ENCODE measurements at regions not wholly inside any gene's neighbourhood (a gene's known extent, or its start where the extent isn't known, plus 50 kb on each side); places are given as distances from the start of the nearest gene placed in this dataset.

- Mint-ChIP-seq H3K4me3 (no peak overlapping the region), H3K4me1 (no peaks in the 10 kb centered on the region), H3K27me3 (no peaks in the 10 kb centered on the region), H3K27ac (no peak overlapping the region), H3K36me3 (no peaks in the 10 kb centered on the region), H3K9me3 (no peaks in the 10 kb centered on the region)
Measured at GRCh38 chr3:117463276-117464115, 753.9 kb downstream of the TUSC7 start.

- Mint-ChIP-seq H3K4me3 (no peak overlapping the region), H3K9me3 (no peaks in the 10 kb centered on the region), H3K27ac (no peak overlapping the region), H3K4me1 (no peaks in the 10 kb centered on the region), H3K27me3 (no peaks in the 10 kb centered on the region), H3K36me3 (no peaks in the 10 kb centered on the region)
Measured at GRCh38 chr3:117471831-117472230, 762.3 kb downstream of the TUSC7 start.

GRCh38 chr3:117473981-117474538 lies 764.5 kb downstream of the TUSC7 start:
- no peaks in the 10 kb centered on the region for H3K27me3 Mint-ChIP-seq
- no peak overlapping the region for H3K27ac Mint-ChIP-seq
- H3K9me3 Mint-ChIP-seq = no peaks in the 10 kb centered on the region
- no peaks in the 10 kb centered on the region for H3K4me1 Mint-ChIP-seq
- H3K4me3 Mint-ChIP-seq = no peak overlapping the region
- no peaks in the 10 kb centered on the region for H3K36me3 Mint-ChIP-seq

GRCh38 chr3:117476572-117476971 lies 767.0 kb downstream of the TUSC7 start:
- Mint-ChIP-seq H3K27ac (no peak overlapping the region), H3K9me3 (no peaks in the 10 kb centered on the region), H3K27me3 (no peaks in the 10 kb centered on the region), H3K36me3 (no peaks in the 10 kb centered on the region), H3K4me1 (no peaks in the 10 kb centered on the region), H3K4me3 (no peak overlapping the region)

- Mint-ChIP-seq H3K27ac (no peak overlapping the region), H3K9me3 (no peaks in the 10 kb centered on the region), H3K36me3 (no peaks in the 10 kb centered on the region), H3K4me1 (no peaks in the 10 kb centered on the region), H3K4me3 (no peak overlapping the region), H3K27me3 (no peaks in the 10 kb centered on the region)
Measured at GRCh38 chr3:117477214-117477755, 767.7 kb downstream of the TUSC7 start.

- Mint-ChIP-seq H3K4me1 (no peaks in the 10 kb centered on the region), H3K27ac (no peak overlapping the region), H3K9me3 (no peaks in the 10 kb centered on the region), H3K27me3 (no peaks in the 10 kb centered on the region), H3K36me3 (no peaks in the 10 kb centered on the region), H3K4me3 (no peak overlapping the region)
Measured at GRCh38 chr3:117479095-117479494, 769.5 kb downstream of the TUSC7 start.

GRCh38 chr3:117480525-117480924 lies 770.9 kb downstream of the TUSC7 start:
- no peaks in the 10 kb centered on the region for H3K9me3 Mint-ChIP-seq
- H3K27ac Mint-ChIP-seq = no peak overlapping the region
- H3K27me3 Mint-ChIP-seq = no peaks in the 10 kb centered on the region
- no peaks in the 10 kb centered on the region for H3K36me3 Mint-ChIP-seq
- no peaks in the 10 kb centered on the region for H3K4me1 Mint-ChIP-seq
- no peak overlapping the region for H3K4me3 Mint-ChIP-seq

DNA sequence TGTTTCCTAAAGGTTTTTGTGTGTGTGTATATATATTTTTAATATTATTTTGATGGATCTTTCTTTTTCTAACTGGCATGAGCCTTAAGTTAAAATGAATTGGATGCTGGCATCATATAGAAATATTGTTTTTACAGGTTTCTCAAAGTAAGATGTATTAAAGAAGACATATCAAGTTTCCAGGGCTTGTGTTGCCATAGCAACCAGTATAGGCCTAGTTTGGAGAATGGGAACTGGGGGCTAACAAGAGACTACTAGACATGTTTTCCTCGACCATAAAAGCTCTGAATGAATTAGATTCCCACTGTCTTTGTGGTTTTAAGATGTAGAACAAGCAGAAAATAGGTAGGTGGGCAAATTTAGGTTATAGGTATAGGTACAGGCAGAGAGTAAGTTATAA lies 771.4 kb downstream of the TUSC7 start:
- Mint-ChIP-seq H3K36me3 (no peaks in the 10 kb centered on the region), H3K27me3 (no peaks in the 10 kb centered on the region), H3K4me1 (no peaks in the 10 kb centered on the region), H3K4me3 (no peak overlapping the region), H3K27ac (no peak overlapping the region), H3K9me3 (no peaks in the 10 kb centered on the region)

DNA sequence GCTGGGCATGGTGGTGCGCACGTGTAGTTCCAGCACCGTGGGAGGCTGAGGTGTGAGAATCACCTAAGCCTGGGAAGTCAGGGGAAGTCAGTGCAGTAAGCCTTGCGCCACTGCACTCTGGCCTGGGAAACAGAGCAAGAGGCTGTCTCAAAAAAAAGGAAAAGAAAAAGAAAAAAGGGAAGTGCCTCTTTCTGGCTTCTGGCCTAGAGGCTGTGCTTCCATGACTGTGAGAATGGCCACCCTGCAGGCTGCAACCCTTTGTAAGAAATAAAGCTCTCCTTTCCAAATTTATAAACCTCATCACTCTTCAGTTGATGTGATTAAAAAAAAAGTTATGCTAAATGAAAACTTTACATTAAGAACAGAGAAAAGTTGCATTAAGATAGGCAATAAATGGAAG lies 774.3 kb downstream of the TUSC7 start:
- no peaks in the 10 kb centered on the region for H3K36me3 Mint-ChIP-seq

GRCh38 chr3:117485841-117486240 lies 776.3 kb downstream of the TUSC7 start:
- no peaks in the 10 kb centered on the region for H3K9me3 Mint-ChIP-seq
- no peaks in the 10 kb centered on the region for H3K4me1 Mint-ChIP-seq
- no peaks in the 10 kb centered on the region for H3K27me3 Mint-ChIP-seq
- H3K27ac Mint-ChIP-seq = no peak overlapping the region
- no peaks in the 10 kb centered on the region for H3K36me3 Mint-ChIP-seq
- no peak overlapping the region for H3K4me3 Mint-ChIP-seq

More for the DNA sequence above, 774.3 kb downstream of the TUSC7 start:
- H3K4me3 Mint-ChIP-seq = no peak overlapping the region
- H3K27me3 Mint-ChIP-seq = no peaks in the 10 kb centered on the region
- H3K4me1 Mint-ChIP-seq = no peaks in the 10 kb centered on the region
- no peak overlapping the region for H3K27ac Mint-ChIP-seq
- no peaks in the 10 kb centered on the region for H3K9me3 Mint-ChIP-seq

DNA sequence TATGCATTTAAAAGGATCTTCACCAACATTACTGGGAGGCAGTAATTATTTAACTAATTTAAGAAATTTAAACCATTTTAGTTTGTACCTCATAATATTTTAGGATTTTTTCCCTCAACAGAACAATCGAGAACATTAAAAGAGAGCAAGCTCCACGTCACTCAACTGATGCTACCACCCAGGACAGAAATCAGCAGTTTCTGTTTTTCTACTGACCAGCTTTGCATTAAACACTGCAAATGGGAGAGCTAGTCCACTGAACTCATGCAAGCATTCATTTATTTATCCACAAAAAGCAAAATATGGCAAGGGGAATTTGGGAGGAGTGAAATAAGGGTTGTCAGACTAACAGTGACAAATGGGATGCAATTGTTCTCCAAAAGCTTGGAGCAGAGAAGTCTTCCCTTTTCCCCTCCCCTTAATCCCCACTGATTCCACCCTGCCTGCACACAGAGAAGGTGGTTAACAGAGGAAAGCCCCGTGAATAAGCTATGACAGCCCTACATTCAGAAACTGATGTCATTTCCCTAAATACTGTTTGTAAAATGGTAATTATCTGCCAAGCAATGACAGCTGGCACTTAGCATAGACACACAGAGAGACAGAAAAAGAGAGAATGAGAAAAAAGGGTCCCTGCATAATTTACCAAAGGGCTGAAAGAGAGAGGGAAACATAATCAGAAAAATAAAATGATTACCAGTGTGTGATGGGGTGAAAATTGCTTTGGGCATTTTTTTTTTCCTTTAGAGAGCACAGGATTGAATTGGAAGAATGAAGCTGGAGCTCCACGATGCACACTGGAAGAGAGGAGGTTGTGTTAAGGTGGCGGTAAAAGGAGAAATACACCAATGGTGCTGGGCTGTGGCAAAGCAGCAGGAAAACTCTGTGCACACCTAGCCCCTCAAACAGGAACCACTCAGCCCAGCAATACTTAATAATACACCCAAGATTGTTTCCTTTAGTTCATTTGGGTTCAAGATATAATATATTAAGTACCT lies 777.4 kb downstream of the TUSC7 start:
- no peaks in the 10 kb centered on the region for H3K9me3 Mint-ChIP-seq
- H3K27ac Mint-ChIP-seq = no peak overlapping the region
- H3K27me3 Mint-ChIP-seq = no peaks in the 10 kb centered on the region
- H3K36me3 Mint-ChIP-seq = no peaks in the 10 kb centered on the region
- H3K4me1 Mint-ChIP-seq = no peaks in the 10 kb centered on the region
- H3K4me3 Mint-ChIP-seq = no peak overlapping the region

DNA sequence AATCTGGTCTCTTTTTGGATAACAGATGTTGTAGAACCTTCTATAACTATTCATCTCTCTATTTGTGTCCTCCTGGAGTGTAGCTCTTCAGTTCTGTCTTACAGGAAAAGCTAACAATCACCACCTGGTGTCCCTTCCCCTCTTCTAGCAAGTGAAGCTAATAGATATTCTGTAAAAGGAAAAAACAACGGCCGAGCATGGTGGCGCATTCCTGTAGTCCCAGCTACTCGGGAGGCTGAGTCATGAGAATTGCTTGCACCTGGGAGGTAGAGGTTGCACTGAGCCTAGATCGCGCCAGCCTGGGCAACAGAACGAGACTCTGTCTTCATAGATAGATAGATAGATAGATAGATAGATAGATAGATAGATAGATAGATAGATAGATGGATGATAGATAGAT lies 779.4 kb downstream of the TUSC7 start:
- H3K27me3 Mint-ChIP-seq = no peaks in the 10 kb centered on the region
- no peak overlapping the region for H3K4me3 Mint-ChIP-seq
- peaks cover 3% of the 10 kb centered on the region for H3K9me3 Mint-ChIP-seq
- H3K4me1 Mint-ChIP-seq = no peaks in the 10 kb centered on the region
- H3K36me3 Mint-ChIP-seq = no peaks in the 10 kb centered on the region
- H3K27ac Mint-ChIP-seq = no peak overlapping the region

GRCh38 chr3:117489663-117490079 lies 780.1 kb downstream of the TUSC7 start:
- no peak overlapping the region for H3K27ac Mint-ChIP-seq
- no peaks in the 10 kb centered on the region for H3K27me3 Mint-ChIP-seq
- no peak overlapping the region for H3K4me3 Mint-ChIP-seq
- H3K4me1 Mint-ChIP-seq = no peaks in the 10 kb centered on the region
- peaks cover 3% of the 10 kb centered on the region for H3K9me3 Mint-ChIP-seq
- H3K36me3 Mint-ChIP-seq = no peaks in the 10 kb centered on the region

DNA sequence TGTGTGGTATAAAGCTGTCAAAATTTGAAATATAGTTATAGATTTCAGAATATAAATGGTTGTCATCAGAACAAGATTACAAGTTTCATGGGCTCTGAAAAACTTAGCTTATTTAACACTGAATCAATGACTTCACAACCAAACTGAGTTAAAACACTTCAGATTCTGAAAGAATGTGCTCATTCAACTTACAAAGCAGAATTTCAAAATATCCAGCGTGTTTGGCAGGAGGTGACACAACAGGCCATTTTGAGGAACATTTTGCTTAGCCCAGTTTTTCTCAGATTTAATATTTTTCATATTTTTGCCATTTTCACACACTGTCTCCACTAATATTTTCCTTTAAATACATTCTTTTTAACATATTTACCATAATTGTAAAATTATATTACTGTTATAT lies 781.1 kb downstream of the TUSC7 start:
- no peaks in the 10 kb centered on the region for H3K27me3 Mint-ChIP-seq
- H3K4me3 Mint-ChIP-seq = no peak overlapping the region
- H3K27ac Mint-ChIP-seq = no peak overlapping the region
- H3K4me1 Mint-ChIP-seq = no peaks in the 10 kb centered on the region
- H3K36me3 Mint-ChIP-seq = no peaks in the 10 kb centered on the region
- H3K9me3 Mint-ChIP-seq = peaks cover 3% of the 10 kb centered on the region

- peaks cover 3% of the 10 kb centered on the region for H3K9me3 Mint-ChIP-seq
- H3K4me1 Mint-ChIP-seq = no peaks in the 10 kb centered on the region
- no peak overlapping the region for H3K27ac Mint-ChIP-seq
- H3K4me3 Mint-ChIP-seq = no peak overlapping the region
- no peaks in the 10 kb centered on the region for H3K27me3 Mint-ChIP-seq
- no peaks in the 10 kb centered on the region for H3K36me3 Mint-ChIP-seq
Measured at GRCh38 chr3:117495620-117496019, 786.0 kb downstream of the TUSC7 start.
